HG02678 (cell line): ENCODE measurements at regions not wholly inside any gene's neighbourhood (a gene's known extent, or its start where the extent isn't known, plus 50 kb on each side); places are given as distances from the start of the nearest gene placed in this dataset.

Experiments
- ATAC-seq: cut with Tn5 transposase; IDR thresholded peaks from one replicate; pipeline ENCODE4 v1.9.1; 2021; ENCODE audit warnings: mild to moderate bottlenecking, moderate library complexity; ENCODE audit not compliant: unreplicated experiment

- peak; percentile 55 for ATAC-seq
These were observed 111.0 kb upstream of the TFAP2D start for GRCh38 chr6:50602292-50602691.

DNA sequence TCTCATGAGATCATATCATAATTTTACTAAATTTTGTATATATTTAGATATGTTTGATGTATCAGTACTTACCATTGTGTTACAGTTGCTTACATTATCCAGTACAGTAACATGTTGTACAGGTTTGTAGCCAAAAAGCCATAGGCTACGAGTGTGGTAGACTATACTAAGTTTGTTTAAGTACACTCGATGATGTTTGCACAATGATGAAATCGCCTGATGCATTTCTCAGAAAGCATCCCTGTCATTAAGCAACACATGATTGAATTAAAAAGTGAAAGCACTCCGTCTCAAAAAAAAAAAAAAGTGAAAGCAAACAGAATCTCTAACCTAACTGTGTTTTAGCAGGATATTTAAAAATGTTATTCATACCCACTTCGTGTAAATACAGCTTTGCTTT is 104.9 kb upstream of the TFAP2D start:
- ATAC-seq = no peak

DNA sequence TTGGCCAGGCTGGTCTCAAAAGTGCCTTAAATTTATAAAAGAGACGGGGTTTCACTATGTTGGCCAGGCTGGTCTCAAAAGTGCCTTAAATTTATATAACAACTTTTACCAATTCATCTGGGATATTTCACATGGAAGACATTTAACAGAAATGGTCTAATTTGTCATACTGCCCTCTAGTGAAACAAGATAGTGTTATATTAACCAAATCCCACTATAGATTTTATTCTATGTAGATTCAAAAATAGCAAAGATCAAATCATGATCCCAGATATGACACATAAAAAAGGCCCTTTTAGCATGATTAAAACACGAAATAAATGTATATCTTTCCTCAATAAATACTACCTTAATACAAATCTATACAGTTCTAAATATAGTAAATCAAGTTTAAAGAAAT is 102.8 kb upstream of the TFAP2D start:
- no peak for ATAC-seq

DNA sequence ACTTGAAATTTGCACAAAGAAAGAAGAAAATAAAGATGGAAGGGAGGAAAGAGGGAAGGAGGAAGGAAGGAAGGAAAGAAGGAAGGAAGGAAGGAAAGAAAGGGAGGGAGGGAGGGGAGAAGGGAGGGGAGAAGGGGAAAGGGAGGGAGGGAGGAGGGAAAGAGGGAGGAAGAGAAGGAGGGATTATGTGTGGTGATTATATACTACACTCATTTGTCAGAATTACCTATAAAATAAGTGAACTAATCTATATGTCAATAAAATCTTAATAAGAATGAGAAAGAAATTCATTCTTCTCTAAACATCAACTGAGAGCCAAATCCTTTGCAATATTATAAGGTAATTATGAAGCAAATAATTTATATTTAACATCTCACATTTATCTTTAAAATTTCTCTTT is 77.9 kb upstream of the TFAP2D start:
- no peak for ATAC-seq

GRCh38 chr6:50637267-50637666 is 76.1 kb upstream of the TFAP2D start:
- no peak for ATAC-seq

DNA sequence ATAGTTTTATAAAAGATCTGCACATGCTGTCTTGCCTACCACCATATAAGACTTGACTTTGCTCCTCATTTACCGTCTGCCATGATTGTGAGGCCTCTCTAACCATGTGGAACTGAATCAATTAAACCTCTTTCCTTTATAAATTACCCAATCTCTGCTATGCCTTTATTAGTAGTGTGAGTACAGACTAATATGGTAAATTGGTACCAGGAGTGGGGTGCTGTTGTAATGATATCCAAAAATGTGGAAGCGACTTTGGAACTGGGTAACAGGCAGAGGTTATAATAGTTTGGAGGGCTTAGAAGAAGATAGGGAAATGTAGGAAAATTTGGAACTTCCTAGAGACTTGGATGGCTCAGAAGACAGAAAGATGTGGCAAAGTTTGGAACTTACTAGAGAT is 64.2 kb upstream of the TFAP2D start:
- no peak for ATAC-seq

DNA sequence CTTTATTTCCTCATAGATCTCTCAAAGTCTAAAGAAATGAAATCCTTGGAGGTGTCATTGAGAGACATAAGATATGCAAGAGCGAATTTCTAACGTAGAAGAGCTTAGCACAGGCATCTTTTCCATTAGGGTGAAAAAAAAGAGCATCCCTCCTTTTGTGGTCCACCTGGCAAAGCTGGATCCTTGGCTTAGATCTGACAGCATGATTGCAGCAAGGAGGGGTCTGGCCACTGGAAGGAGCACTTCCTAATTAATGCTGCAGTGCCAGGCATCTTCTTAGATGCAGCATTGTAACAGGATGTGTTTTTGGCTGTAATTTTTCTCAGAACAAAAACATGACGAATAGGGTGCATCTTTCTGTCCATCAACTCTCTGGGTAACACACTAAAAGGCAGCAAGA is 60.1 kb upstream of the TFAP2D start:
- ATAC-seq = no peak

DNA sequence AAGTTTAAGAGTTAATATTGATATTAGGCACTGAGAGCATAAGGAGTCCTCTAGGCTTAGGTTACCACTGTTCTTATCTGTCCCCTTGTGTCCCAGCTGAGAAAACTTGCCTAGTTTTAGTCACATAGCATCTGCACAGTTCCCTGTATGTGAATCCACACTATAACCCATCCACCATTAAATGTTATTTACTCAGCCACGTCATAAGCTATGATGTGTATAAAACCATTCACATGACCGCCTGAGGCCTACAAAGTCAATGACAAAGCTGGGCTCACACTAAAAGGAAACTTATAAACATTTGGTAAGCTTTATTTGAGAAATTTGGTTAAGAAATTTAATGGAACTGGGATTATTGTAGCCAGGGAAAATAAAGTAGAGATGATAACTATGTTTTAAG is 59.2 kb upstream of the TFAP2D start:
- ATAC-seq = no peak

GRCh38 chr6:50655848-50656453 is 57.4 kb upstream of the TFAP2D start:
- ATAC-seq = peak; percentile 64

DNA sequence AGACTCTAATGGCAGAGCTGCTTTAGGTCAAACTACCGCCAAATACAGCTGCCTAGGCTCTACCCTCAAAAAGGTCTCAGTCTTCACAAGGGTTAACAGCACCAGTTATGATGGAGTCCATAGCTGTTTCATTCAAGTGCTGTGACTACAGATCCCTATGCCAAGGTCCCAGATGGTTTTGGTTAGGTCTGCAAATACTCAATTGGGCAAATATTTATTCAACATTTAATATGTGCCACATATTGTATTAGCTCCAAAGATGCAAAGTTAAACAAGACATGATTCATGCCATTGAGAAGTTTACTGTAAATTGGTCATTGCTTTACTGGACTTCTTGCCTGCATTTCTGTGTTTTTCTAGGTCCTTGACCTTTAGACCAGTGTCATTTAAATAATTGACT is 55.8 kb upstream of the TFAP2D start:
- no peak for ATAC-seq

DNA sequence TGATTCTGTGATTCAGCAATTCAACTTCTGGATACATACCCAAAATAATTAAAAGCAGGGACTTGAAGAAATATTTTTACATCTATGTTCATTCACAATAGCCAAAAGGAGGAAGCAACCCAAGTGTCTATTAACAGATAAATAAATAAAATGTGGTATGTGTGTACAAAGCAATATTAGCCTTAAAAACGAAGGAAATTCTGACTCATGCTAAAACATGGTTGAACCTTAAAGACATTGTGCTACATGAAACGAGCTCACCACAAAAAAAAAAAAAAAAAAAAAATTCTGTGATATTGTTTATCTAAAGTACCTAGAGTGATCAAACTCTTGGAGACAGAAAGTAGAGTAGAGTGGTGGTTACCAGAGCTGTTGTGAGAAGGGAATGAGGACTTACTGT is 54.8 kb upstream of the TFAP2D start:
- ATAC-seq = no peak

DNA sequence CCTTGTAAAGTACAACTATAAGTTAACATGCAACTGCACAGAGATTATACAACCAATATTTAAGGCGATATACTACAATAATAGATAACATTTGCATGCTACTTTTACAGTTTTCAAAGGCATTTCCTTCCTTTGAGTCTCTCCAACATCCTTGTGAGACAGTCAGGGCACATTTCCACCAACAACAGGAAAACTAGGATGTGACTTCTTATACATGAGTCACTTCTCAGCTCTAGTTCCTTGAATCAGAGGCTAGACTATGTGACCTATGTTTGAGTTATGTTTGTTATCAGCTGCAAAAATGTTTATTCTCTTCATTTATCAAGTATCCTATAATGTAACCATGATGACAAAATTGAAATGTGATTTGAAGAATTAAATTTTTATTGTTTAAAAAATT is 51.7 kb upstream of the TFAP2D start:
- ATAC-seq = no peak
